PC-9 (cell line): ENCODE measurements at regions not wholly inside any gene's neighbourhood (a gene's known extent, or its start where the extent isn't known, plus 50 kb on each side); places are given as distances from the start of the nearest gene placed in this dataset.

Experiments used
- EZH2 ChIP-seq: fragments of 200-600 bp; sonication (generic); IDR thresholded peaks from 2 replicates; pipeline ENCODE4 v1.8.0; 2017; ENCODE audit warnings: antibody characterized with exemption, low read depth
- TF ChIP-seq, protein P1 (sequence below): fragments of 200-600 bp; sonication (generic); conservative IDR thresholded peaks from 2 replicates; pipeline ENCODE4 v1.6.1; 2017; ENCODE audit warnings: mixed run types, antibody characterized with exemption, mild to moderate bottlenecking, moderate library complexity

DNA sequence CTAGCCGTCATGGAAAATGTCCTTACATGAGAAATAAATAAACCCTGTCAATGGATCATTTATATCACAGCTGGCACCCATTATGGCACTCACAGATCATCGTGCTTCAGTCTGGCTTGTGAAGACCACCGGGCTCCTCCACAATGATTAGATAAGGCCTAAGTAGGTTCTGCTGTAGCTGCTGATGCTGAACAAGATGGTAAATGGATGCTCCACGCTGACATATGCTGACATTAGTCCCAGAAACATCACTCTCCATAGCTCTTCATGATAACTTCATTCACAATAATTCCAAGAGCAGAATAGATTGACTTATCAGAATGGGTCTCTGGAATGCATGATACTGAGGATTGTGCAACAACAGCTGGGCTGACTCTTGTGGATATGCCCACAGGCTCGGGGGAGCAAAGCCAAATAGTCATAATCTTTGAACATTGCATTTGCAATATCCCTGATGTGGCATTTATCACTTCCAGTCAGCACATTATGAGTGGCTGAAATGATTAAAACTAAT is 63.8 kb upstream of the RXFP2 start:
- TF ChIP-seq, protein P1, sequence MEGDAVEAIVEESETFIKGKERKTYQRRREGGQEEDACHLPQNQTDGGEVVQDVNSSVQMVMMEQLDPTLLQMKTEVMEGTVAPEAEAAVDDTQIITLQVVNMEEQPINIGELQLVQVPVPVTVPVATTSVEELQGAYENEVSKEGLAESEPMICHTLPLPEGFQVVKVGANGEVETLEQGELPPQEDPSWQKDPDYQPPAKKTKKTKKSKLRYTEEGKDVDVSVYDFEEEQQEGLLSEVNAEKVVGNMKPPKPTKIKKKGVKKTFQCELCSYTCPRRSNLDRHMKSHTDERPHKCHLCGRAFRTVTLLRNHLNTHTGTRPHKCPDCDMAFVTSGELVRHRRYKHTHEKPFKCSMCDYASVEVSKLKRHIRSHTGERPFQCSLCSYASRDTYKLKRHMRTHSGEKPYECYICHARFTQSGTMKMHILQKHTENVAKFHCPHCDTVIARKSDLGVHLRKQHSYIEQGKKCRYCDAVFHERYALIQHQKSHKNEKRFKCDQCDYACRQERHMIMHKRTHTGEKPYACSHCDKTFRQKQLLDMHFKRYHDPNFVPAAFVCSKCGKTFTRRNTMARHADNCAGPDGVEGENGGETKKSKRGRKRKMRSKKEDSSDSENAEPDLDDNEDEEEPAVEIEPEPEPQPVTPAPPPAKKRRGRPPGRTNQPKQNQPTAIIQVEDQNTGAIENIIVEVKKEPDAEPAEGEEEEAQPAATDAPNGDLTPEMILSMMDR, result no peak
- TF ChIP-seq EZH2, result no peak
